GM19324 (cell line): ENCODE measurements at regions not wholly inside any gene's neighbourhood (a gene's known extent, or its start where the extent isn't known, plus 50 kb on each side); places are given as distances from the start of the nearest gene placed in this dataset.
A peak's percentile ranks its signal among the peaks of the same experiment; 100 is the strongest.

Experiments used
- ATAC-seq: cut with Tn5 transposase; IDR thresholded peaks from one replicate; pipeline ENCODE4 v1.9.1; 2021; ENCODE audit warnings: mild to moderate bottlenecking, moderate library complexity; ENCODE audit not compliant: unreplicated experiment, low FRiP score

GRCh38 chr13:27014406-27015359 is 156.9 kb downstream of the USP12 start:
- no peak for ATAC-seq

GRCh38 chr13:27012482-27013197 is 159.0 kb downstream of the USP12 start:
- no peak for ATAC-seq

- no peak for ATAC-seq
Observed at GRCh38 chr13:27011661-27012060, 159.9 kb downstream of the USP12 start.

- ATAC-seq = no peak
Observed at GRCh38 chr13:27008733-27009132, 162.9 kb downstream of the USP12 start.

- no peak for ATAC-seq
Observed at GRCh38 chr13:27007166-27007565, 164.4 kb downstream of the USP12 start.

GRCh38 chr13:27006519-27007161 is 165.0 kb downstream of the USP12 start:
- ATAC-seq = no peak

GRCh38 chr13:27005976-27006518 is 165.6 kb downstream of the USP12 start:
- no peak for ATAC-seq

GRCh38 chr13:27005556-27005955 is 166.1 kb downstream of the USP12 start:
- ATAC-seq = no peak

GRCh38 chr13:27004866-27005265 is 166.7 kb downstream of the USP12 start:
- ATAC-seq = no peak

- no peak for ATAC-seq
Observed at GRCh38 chr13:27004326-27004725, 167.3 kb downstream of the USP12 start.

GRCh38 chr13:27001705-27002104 is 169.9 kb downstream of the USP12 start:
- no peak for ATAC-seq

- ATAC-seq = no peak
Observed at GRCh38 chr13:27000686-27001085, 170.9 kb downstream of the USP12 start.

- ATAC-seq = no peak
Observed at GRCh38 chr13:26999499-26999898, 172.1 kb downstream of the USP12 start.

- ATAC-seq = no peak
Observed at GRCh38 chr13:26998292-26998691, 173.3 kb downstream of the USP12 start.

GRCh38 chr13:26996965-26997752 is 174.5 kb downstream of the USP12 start:
- ATAC-seq = peak; percentile 82

- ATAC-seq = no peak
Observed at GRCh38 chr13:26995159-26995558, 176.5 kb downstream of the USP12 start.

GRCh38 chr13:26993780-26994179 is 177.8 kb downstream of the USP12 start:
- ATAC-seq = no peak

- ATAC-seq = no peak
Observed at GRCh38 chr13:26992951-26993719, 178.5 kb downstream of the USP12 start.

GRCh38 chr13:26991508-26992181 is 180.0 kb downstream of the USP12 start:
- ATAC-seq = no peak
